ENCODE measurements at regions not wholly inside any gene's neighbourhood (a gene's known extent, or its start where the extent isn't known, plus 50 kb on each side); places are given as distances from the start of the nearest gene placed in this dataset.
A peak's percentile ranks its signal among the peaks of the same experiment; 100 is the strongest.

- TF ChIP-seq CTCF (IDR thresholded peaks at IDR 0.05; ENCODE audit: low read depth, low read length): no peak
- no peak for DNase-seq (ENCODE audit: extremely low read depth, low read depth)
Observed at GRCh38 chr7:136693166-136694119, 175.0 kb upstream of the CHRM2 start.

- no peak for DNase-seq (ENCODE audit: extremely low read depth, low read depth)
- TF ChIP-seq CTCF (IDR thresholded peaks at IDR 0.05; ENCODE audit: low read depth, low read length): no peak
Observed at GRCh38 chr7:136692221-136692620, 176.2 kb upstream of the CHRM2 start.

- no peak for DNase-seq (ENCODE audit: extremely low read depth, low read depth)
- no peak for TF ChIP-seq CTCF (IDR thresholded peaks at IDR 0.05; ENCODE audit: low read depth, low read length)
Observed at GRCh38 chr7:136688601-136689000, 179.9 kb upstream of the CHRM2 start.

- no peak for DNase-seq (ENCODE audit: extremely low read depth, low read depth)
- peak; percentile 55 for TF ChIP-seq CTCF (IDR thresholded peaks at IDR 0.05; ENCODE audit: low read depth, low read length)
Observed at GRCh38 chr7:136687693-136688322, 180.6 kb upstream of the CHRM2 start.

- no peak for TF ChIP-seq CTCF (IDR thresholded peaks at IDR 0.05; ENCODE audit: low read depth, low read length)
- no peak for DNase-seq (ENCODE audit: extremely low read depth, low read depth)
Observed at GRCh38 chr7:136685501-136686173, 182.8 kb upstream of the CHRM2 start.

GRCh38 chr7:136677471-136678365 is 190.7 kb upstream of the CHRM2 start:
- peak; percentile 11 for DNase-seq (ENCODE audit: extremely low read depth, low read depth)
- TF ChIP-seq CTCF (IDR thresholded peaks at IDR 0.05; ENCODE audit: low read depth, low read length): no peak
